OCI-LY7 (cell line): ENCODE measurements at regions not wholly inside any gene's neighbourhood (a gene's known extent, or its start where the extent isn't known, plus 50 kb on each side); places are given as distances from the start of the nearest gene placed in this dataset.

Experiments
- BruUV-seq: library from RNA; stranded (reverse); fragments of 400-500 nt; replicated peaks from 2 replicates; lab custom pipeline; 2021; lab: Mats Ljungman, UMichigan
- CTCF ChIA-PET: fragments of 300-600 bp; sonication (Branson Sonifier 250); formaldehyde crosslinking; loops from one replicate; lab custom pipeline; 2022; ENCODE audit warnings: antibody characterized with exemption; ENCODE audit not compliant: unreplicated experiment; lab: Charles Lee
- POLR2A ChIA-PET: fragments of 300-600 bp; sonication (Branson Sonifier 250); formaldehyde crosslinking; loops from one replicate; lab custom pipeline; 2022; ENCODE audit warnings: antibody characterized with exemption; lab: Charles Lee
- DNase-seq: peaks from one replicate; pipeline ENCODE4 v3.0.0-alpha.2; 2015; ENCODE audit warnings: low spot score
- H2AFZ ChIP-seq: fragments of 200-600 bp; sonication (generic), shearing (Covaris generic); 2 replicates; pipeline ENCODE4 v1.6.1; 2014; ENCODE audit warnings: mild to moderate bottlenecking, antibody characterized with exemption, low read length, moderate library complexity
- H3K27ac ChIP-seq: fragments of 200-600 bp; sonication (generic); 2 replicates; pipeline ENCODE4 v1.5.1; 2014; ENCODE audit warnings: mixed run types, low read depth, mild to moderate bottlenecking, moderate library complexity, low read length, inconsistent platforms; ENCODE audit not compliant: poor library complexity, severe bottlenecking
- H3K36me3 ChIP-seq: fragments of 200-600 bp; sonication (generic); 2 replicates; pipeline ENCODE4 v1.6.1; 2014; ENCODE audit warnings: mild to moderate bottlenecking, antibody characterized with exemption, low read length, moderate library complexity, mixed read lengths; ENCODE audit not compliant: insufficient read depth
- H3K4me1 ChIP-seq: fragments of 200-600 bp; sonication (generic); 2 replicates; pipeline ENCODE4 v1.5.1; 2014; ENCODE audit warnings: mild to moderate bottlenecking, low read length; ENCODE audit not compliant: insufficient read depth, poor library complexity, severe bottlenecking
- H3K4me2 ChIP-seq: fragments of 200-600 bp; sonication (generic); 2 replicates; pipeline ENCODE4 v1.6.1; 2014; ENCODE audit warnings: mild to moderate bottlenecking, low read length
- H3K4me3 ChIP-seq: fragments of 200-600 bp; sonication (generic); 2 replicates; pipeline ENCODE4 v1.5.1; 2014; ENCODE audit warnings: mild to moderate bottlenecking, low read depth, low read length; ENCODE audit not compliant: poor library complexity, severe bottlenecking
- H3K79me2 ChIP-seq: fragments of 200-600 bp; sonication (generic); 2 replicates; pipeline ENCODE4 v1.6.1; 2016; ENCODE audit warnings: low read depth, mild to moderate bottlenecking, low read length, moderate library complexity, mixed read lengths; ENCODE audit not compliant: insufficient read depth
- H3K9me2 ChIP-seq: fragments of 200-600 bp; sonication (generic); 2 replicates; pipeline ENCODE4 v1.6.1; 2016; ENCODE audit warnings: mild to moderate bottlenecking, low read length, mixed read lengths; ENCODE audit not compliant: insufficient read depth
- H3K9me3 ChIP-seq: fragments of 200-600 bp; sonication (generic); 2 replicates; pipeline ENCODE4 v1.6.1; 2014; ENCODE audit warnings: mild to moderate bottlenecking, mixed run types, low read length, mixed read lengths
- H4K20me1 ChIP-seq: fragments of 200-600 bp; sonication (generic); 2 replicates; pipeline ENCODE4 v1.6.1; 2014; ENCODE audit warnings: mild to moderate bottlenecking, antibody characterized with exemption, low read length, moderate library complexity, mixed read lengths; ENCODE audit not compliant: insufficient read depth
- CTCF ChIP-seq: fragments of 200-600 bp; sonication (generic); conservative IDR thresholded peaks from 2 replicates; pipeline ENCODE4 v1.5.1; 2014; ENCODE audit warnings: mild to moderate bottlenecking, antibody characterized with exemption, low read length, moderate library complexity, mixed read lengths
- EZH2phosphoT487 ChIP-seq: fragments of 200-600 bp; sonication (generic); IDR thresholded peaks from 2 replicates; pipeline ENCODE4 v1.6.1; 2018; ENCODE audit warnings: low read depth, borderline replicate concordance, mild to moderate bottlenecking, mixed run types, antibody characterized with exemption, low read length, moderate library complexity, mixed read lengths
- intact Hi-C: fragments of 100-400 bp; cut with micrococcal nuclease; formaldehyde crosslinking; loops from one replicate; pipeline ENCODE4 v1.10.0; 2022; ENCODE audit not compliant: unreplicated experiment

- Histone ChIP-seq H4K20me1 (no peaks in the 10 kb centered on the region), H3K4me2 (no peak overlapping the region), H3K79me2 (no peaks in the 10 kb centered on the region), H3K36me3 (no peaks in the 10 kb centered on the region), H3K9me2 (no peaks in the 10 kb centered on the region), H2AFZ (no peak overlapping the region), H3K4me1 (no peaks in the 10 kb centered on the region), H3K27ac (no peak overlapping the region), H3K9me3 (no peaks in the 10 kb centered on the region), H3K4me3 (no peak overlapping the region)
- ChIA-PET POLR2A (no interaction called here), CTCF (no interaction called here)
- intact Hi-C loops = no loop called here
- no peak for TF ChIP-seq CTCF
- DNase-seq = no peak
- BruUV-seq = no TSS peak
These were observed 188.8 kb upstream of the GLRA1 start for GRCh38 chr5:152113401-152113800.

- Histone ChIP-seq H3K4me3 (no peak overlapping the region), H3K9me2 (no peaks in the 10 kb centered on the region), H3K27ac (no peak overlapping the region), H2AFZ (no peak overlapping the region), H4K20me1 (no peaks in the 10 kb centered on the region), H3K4me2 (no peak overlapping the region), H3K4me1 (no peaks in the 10 kb centered on the region), H3K79me2 (no peaks in the 10 kb centered on the region), H3K9me3 (no peaks in the 10 kb centered on the region), H3K36me3 (no peaks in the 10 kb centered on the region)
- ChIA-PET POLR2A (no interaction called here), CTCF (no interaction called here)
- DNase-seq = no peak
- TF ChIP-seq CTCF = no peak
- TF ChIP-seq EZH2phosphoT487 = no peak
- no TSS peak for BruUV-seq
- intact Hi-C loops = no loop called here
These were observed 182.6 kb upstream of the GLRA1 start for GRCh38 chr5:152107220-152107619.

GRCh38 chr5:152106571-152106970 lies 181.9 kb upstream of the GLRA1 start:
- DNase-seq = no peak
- intact Hi-C loops = no loop called here
- Histone ChIP-seq H2AFZ (no peak overlapping the region), H3K4me3 (no peak overlapping the region), H3K27ac (no peak overlapping the region), H4K20me1 (no peaks in the 10 kb centered on the region), H3K36me3 (no peaks in the 10 kb centered on the region), H3K9me3 (no peaks in the 10 kb centered on the region), H3K4me1 (no peaks in the 10 kb centered on the region), H3K4me2 (no peak overlapping the region), H3K9me2 (no peaks in the 10 kb centered on the region), H3K79me2 (no peaks in the 10 kb centered on the region)
- no peak for TF ChIP-seq EZH2phosphoT487
- no peak for TF ChIP-seq CTCF
- BruUV-seq = no TSS peak
- ChIA-PET CTCF (no interaction called here), POLR2A (no interaction called here)
